Spleen (tissue), 11 donors: ENCODE measurements at regions not wholly inside any gene's neighbourhood (a gene's known extent, or its start where the extent isn't known, plus 50 kb on each side); places are given as distances from the start of the nearest gene placed in this dataset.

Source experiments
- DNase-seq: peaks from one replicate; pipeline ENCODE4 v3.0.0-alpha.2; 2020
- H3K27ac ChIP-seq, 8 donors: fragments of 200-600 bp; sonication (generic) in 7 of 8; 1 replicate in 4 of 8; 2 replicates in 4 of 8; pipeline versions ENCODE4 v1.5.0 to v1.8.0; 2016 to 2021; ENCODE audit warnings: inconsistent platforms in 4 of 8, mild to moderate bottlenecking in 4 of 8, moderate library complexity in 1 of 8
- H3K27me3 ChIP-seq, 7 donors: fragments of 200-600 bp; sonication (generic) in 6 of 7; replicated peaks in 1 of 7; 1 replicate in 4 of 7; 2 replicates in 3 of 7; pipeline versions ENCODE4 v1.5.0 to v1.8.0; 2016 to 2021; ENCODE audit warnings: inconsistent platforms in 3 of 7, mild to moderate bottlenecking in 1 of 7
- H3K36me3 ChIP-seq, 6 donors: fragments of 200-600 bp; sonication (generic) in 5 of 6; 1 replicate in 4 of 6; 2 replicates in 2 of 6; pipeline versions ENCODE4 v1.5.0 to v1.8.0; 2016 to 2021; ENCODE audit warnings: inconsistent platforms in 2 of 6
- H3K4me1 ChIP-seq, 6 donors: fragments of 200-600 bp; sonication (generic) in 5 of 6; 1 replicate in 3 of 6; 2 replicates in 3 of 6; pipeline versions ENCODE4 v1.5.0 to v1.8.0; 2016 to 2021; ENCODE audit warnings: inconsistent platforms in 3 of 6
- H3K4me3 ChIP-seq, 8 donors: fragments of 200-600 bp; sonication (generic) in 7 of 8; 1 replicate in 4 of 8; 2 replicates in 4 of 8; pipeline versions ENCODE4 v1.5.0 to v1.8.0; 2016 to 2021; ENCODE audit warnings: inconsistent platforms in 4 of 8, mild to moderate bottlenecking in 4 of 8, moderate library complexity in 2 of 8
- H3K9me3 ChIP-seq, 8 donors: fragments of 200-600 bp; sonication (generic) in 7 of 8; 1 replicate in 4 of 8; 2 replicates in 4 of 8; pipeline versions ENCODE4 v1.5.0 to v1.8.0; 2016 to 2021; ENCODE audit warnings: inconsistent platforms in 4 of 8
- POLR2A ChIP-seq, 3 donors: fragments of 450-650 bp; IDR thresholded peaks; one replicate each; pipeline ENCODE4 v1.5.1; 2017; ENCODE audit warnings: antibody characterized with exemption in 3 of 3, mild to moderate bottlenecking in 1 of 3
- POLR2AphosphoS5 ChIP-seq, 3 donors: sonication (generic); formaldehyde crosslinking; IDR thresholded peaks; one replicate each; pipeline ENCODE4 v1.5.1; 2017; ENCODE audit warnings: antibody characterized with exemption in 3 of 3
- WGBS, 5 donors: extraction: QIAGEN DNeasy Blood & Tissue Kit in 3 of 5; methylation state at CpG; one replicate each; pipeline versions ENCODE4 v1.1.5 to v1.1.7; 2013 to 2018; 5-methylcytosine and 5-hydroxymethylcytosine counted together
- intact Hi-C: fragments of 100-400 bp; cut with DNase I; formaldehyde crosslinking; loops from one replicate; pipeline ENCODE4 v1.15.0; 2023; ENCODE audit warnings: low total_unique reads
- TF ChIP-seq, protein P1 (sequence below), 11 experiments: fragments of 200-600 bp in 7 of 11; fragments of 450-650 bp in 4 of 11; sonication (generic) in 4 of 11; IDR thresholded peaks in 8 of 11; conservative IDR thresholded peaks in 3 of 11; 1 replicate in 7 of 11; 2 replicates in 4 of 11; pipeline versions ENCODE4 v1.4.0 to v1.8.0; 2016 to 2021; ENCODE audit warnings: antibody characterized with exemption in 11 of 11, inconsistent platforms in 4 of 11, mild to moderate bottlenecking in 1 of 11
- donor health status: healthy with polysubstance abuse.
- donor health status: DM: no; HTN: no; CAD: no; lungs with moderate emphysema.
- donor health status: DM: no; HTN: no; CAD: no.
- donor health status: Bipolar disorder and iron deficiency.
- donor health status: healthy.
- donor health status: DM: no; HTN: no; CAD: no.
- donor health status: DM: yes; HTN: yes; CAD: no.

DNA sequence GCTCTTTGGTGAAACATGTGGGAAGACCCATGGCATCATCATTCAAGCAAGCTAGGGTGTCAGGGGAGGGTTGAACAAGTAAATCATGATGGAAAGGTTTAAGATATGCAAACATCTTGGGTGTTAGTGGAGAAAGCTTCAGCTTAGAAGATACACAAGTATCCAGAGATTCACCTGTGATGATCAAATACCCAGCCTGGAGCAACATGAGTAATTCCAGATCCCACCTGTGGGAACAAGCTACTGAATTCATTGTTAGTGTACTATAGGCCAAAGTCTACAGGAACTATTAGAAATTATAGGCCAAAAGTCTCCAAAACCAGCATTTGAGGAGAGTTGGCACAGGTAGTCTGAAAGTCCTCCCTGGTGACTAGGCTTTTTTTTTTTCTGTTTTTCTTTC lies 499.9 kb downstream of the NUF2 start:
- H3K9me3 ChIP-seq = no peaks in the 10 kb centered on the region
- no peak overlapping the region for H3K4me3 ChIP-seq
- DNase-seq = no peak
- H3K27me3 ChIP-seq = no peaks in the 10 kb centered on the region
- H3K4me1 ChIP-seq = no peaks in the 10 kb centered on the region
- TF ChIP-seq, protein P1, sequence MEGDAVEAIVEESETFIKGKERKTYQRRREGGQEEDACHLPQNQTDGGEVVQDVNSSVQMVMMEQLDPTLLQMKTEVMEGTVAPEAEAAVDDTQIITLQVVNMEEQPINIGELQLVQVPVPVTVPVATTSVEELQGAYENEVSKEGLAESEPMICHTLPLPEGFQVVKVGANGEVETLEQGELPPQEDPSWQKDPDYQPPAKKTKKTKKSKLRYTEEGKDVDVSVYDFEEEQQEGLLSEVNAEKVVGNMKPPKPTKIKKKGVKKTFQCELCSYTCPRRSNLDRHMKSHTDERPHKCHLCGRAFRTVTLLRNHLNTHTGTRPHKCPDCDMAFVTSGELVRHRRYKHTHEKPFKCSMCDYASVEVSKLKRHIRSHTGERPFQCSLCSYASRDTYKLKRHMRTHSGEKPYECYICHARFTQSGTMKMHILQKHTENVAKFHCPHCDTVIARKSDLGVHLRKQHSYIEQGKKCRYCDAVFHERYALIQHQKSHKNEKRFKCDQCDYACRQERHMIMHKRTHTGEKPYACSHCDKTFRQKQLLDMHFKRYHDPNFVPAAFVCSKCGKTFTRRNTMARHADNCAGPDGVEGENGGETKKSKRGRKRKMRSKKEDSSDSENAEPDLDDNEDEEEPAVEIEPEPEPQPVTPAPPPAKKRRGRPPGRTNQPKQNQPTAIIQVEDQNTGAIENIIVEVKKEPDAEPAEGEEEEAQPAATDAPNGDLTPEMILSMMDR (IDR thresholded peaks at IDR 0.05 in 8 of 11, conservative IDR thresholded peaks at IDR 0.05 in 3 of 11) = no peak
- TF ChIP-seq POLR2A (IDR thresholded peaks at IDR 0.05) (no peak), POLR2AphosphoS5 (IDR thresholded peaks at IDR 0.05) (no peak)
- H3K27ac ChIP-seq = no peak overlapping the region
- intact Hi-C loops = no loop called here
- H3K36me3 ChIP-seq = no peaks in the 10 kb centered on the region

DNA sequence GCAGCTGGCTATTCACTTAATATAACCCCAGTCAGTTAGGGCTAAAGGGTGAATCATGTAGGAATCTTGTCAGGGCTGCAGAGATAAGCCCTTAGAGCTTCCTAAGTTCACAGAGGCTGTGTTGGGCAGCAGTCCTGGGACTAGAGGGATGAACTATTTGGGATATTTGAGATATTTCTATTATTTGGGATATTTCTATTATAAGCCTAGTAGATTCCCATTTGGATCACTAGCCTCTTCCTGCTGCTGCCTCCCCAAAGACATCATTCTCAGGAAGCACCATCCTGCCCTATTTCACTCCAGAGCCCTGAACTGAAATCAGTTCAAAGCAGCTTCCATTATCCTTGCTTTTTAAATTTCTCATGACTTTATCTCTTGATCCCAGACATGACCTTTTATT lies 501.3 kb downstream of the NUF2 start:
- H3K4me3 ChIP-seq = no peak overlapping the region
- no peaks in the 10 kb centered on the region for H3K36me3 ChIP-seq
- intact Hi-C loops = no loop called here
- no peak for DNase-seq
- H3K27me3 ChIP-seq = no peaks in the 10 kb centered on the region
- no peaks in the 10 kb centered on the region for H3K9me3 ChIP-seq
- no peak for TF ChIP-seq POLR2AphosphoS5 (IDR thresholded peaks at IDR 0.05)
- TF ChIP-seq POLR2A (IDR thresholded peaks at IDR 0.05) = no peak
- TF ChIP-seq, protein P1 (IDR thresholded peaks at IDR 0.05 in 8 of 11, conservative IDR thresholded peaks at IDR 0.05 in 3 of 11) = no peak
- H3K4me1 ChIP-seq = no peaks in the 10 kb centered on the region
- no peak overlapping the region for H3K27ac ChIP-seq

DNA sequence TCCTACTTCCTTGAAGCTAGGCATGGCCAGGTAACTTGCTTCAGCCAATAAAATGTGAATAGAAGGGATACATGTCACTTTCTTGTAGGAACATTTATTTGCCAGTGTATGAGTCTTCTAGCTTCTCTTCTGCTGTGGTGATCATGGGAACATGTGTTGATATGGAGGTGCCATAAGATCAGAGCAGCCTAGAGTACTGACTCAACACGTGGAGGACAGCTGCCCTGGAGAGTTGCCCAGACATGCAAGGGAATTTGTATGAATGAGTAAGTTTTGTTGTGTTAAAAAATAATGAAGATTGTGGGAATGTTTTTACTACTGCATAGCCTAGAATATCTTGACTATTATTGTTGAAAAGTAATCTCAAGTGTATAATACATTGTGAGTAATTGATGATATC lies 502.3 kb downstream of the NUF2 start:
- Histone ChIP-seq H3K4me1 (no peaks in the 10 kb centered on the region), H3K27ac (no peak overlapping the region), H3K9me3 (no peaks in the 10 kb centered on the region), H3K36me3 (no peaks in the 10 kb centered on the region), H3K27me3 (no peaks in the 10 kb centered on the region), H3K4me3 (no peak overlapping the region)
- DNase-seq = no peak
- TF ChIP-seq POLR2AphosphoS5 (IDR thresholded peaks at IDR 0.05) (no peak), POLR2A (IDR thresholded peaks at IDR 0.05) (no peak)
- TF ChIP-seq, protein P1 (IDR thresholded peaks at IDR 0.05 in 8 of 11, conservative IDR thresholded peaks at IDR 0.05 in 3 of 11) = no peak
- intact Hi-C loops = no loop called here
- 33 to 65% (median 64%) methylated on average over 1 of the region's 1 CpG for WGBS, 5 donors

DNA sequence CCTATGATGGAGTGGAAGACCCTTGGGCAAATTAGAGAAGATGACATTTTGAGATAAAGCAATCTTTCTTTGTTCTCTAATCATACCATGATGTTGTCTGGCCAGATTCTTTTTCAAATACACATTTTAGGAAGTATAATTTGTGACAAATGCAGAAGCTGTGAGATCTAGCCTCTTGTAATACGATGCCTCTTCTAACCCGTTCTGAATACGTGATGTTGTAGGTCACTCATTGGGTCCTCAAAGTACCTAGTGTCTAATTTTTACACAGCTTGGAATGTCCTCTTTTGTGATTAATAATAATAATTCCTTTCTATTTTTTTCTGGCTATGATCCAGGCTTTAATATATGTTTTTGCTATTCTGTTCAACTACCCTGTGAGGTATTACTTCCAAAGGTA lies 502.7 kb downstream of the NUF2 start:
- Histone ChIP-seq H3K36me3 (no peaks in the 10 kb centered on the region), H3K27me3 (no peaks in the 10 kb centered on the region), H3K27ac (no peak overlapping the region), H3K9me3 (no peaks in the 10 kb centered on the region), H3K4me3 (no peak overlapping the region), H3K4me1 (no peaks in the 10 kb centered on the region)
- 83 to 94% (median 93%) methylated on average over 3 of the region's 3 CpGs for WGBS, 5 donors
- intact Hi-C loops = no loop called here
- no peak for TF ChIP-seq POLR2A (IDR thresholded peaks at IDR 0.05)
- DNase-seq = no peak

DNA sequence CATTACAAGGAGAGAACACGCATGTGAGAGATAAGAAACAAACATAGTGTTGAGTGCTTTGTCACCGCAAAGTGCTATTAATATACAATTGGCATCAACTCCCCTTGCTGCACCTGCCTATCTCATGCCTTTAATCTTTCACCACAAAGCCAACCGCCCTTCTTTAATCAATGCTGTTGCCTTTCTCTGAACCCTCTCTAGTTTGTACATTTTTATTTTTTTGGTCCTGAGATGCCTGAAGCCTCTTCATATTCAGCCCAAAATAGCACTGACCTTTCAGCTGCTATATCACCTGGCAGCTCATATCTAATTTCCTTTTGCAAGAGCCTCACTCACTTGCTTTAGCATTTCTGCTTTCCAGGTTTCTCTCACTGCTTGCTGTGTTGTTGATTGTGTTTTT lies 504.7 kb downstream of the NUF2 start:
- WGBS, 5 donors = 89 to 94% (median 91%) methylated on average over 3 of the region's 3 CpGs
- H3K9me3 ChIP-seq = no peaks in the 10 kb centered on the region
- H3K4me1 ChIP-seq = no peaks in the 10 kb centered on the region
- H3K4me3 ChIP-seq = no peak overlapping the region
- TF ChIP-seq, protein P1 (IDR thresholded peaks at IDR 0.05 in 8 of 11, conservative IDR thresholded peaks at IDR 0.05 in 3 of 11) = no peak
- TF ChIP-seq POLR2A (IDR thresholded peaks at IDR 0.05) = no peak
- no peak for TF ChIP-seq POLR2AphosphoS5 (IDR thresholded peaks at IDR 0.05)
- H3K36me3 ChIP-seq = no peaks in the 10 kb centered on the region
- DNase-seq = no peak
- no peak overlapping the region for H3K27ac ChIP-seq
- intact Hi-C loops = no loop called here
- no peaks in the 10 kb centered on the region for H3K27me3 ChIP-seq
